Kidney epithelial cell (primary cell): ENCODE measurements at regions not wholly inside any gene's neighbourhood (a gene's known extent, or its start where the extent isn't known, plus 50 kb on each side); places are given as distances from the start of the nearest gene placed in this dataset.

Source experiments
- DNase-seq: peaks from one replicate; pipeline ENCODE4 v3.0.0-alpha.2; 2010; ENCODE audit warnings: low read depth
- H3K27me3 ChIP-seq: 2 replicates; pipeline ENCODE4 v1.6.0; 2011; ENCODE audit warnings: low read length; ENCODE audit not compliant: control insufficient read depth, insufficient read depth
- H3K36me3 ChIP-seq: 2 replicates; pipeline ENCODE4 v1.5.1; 2011; ENCODE audit warnings: low read length; ENCODE audit not compliant: control insufficient read depth, insufficient read depth
- H3K4me3 ChIP-seq: 2 replicates; pipeline ENCODE4 v1.5.1; 2011; ENCODE audit warnings: low read depth, mild to moderate bottlenecking, control low read depth, low read length
- CTCF ChIP-seq: IDR thresholded peaks from 2 replicates; pipeline ENCODE4 v1.5.1; 2011; ENCODE audit warnings: mild to moderate bottlenecking, moderate library complexity, low read length, control low read depth, inconsistent platforms; ENCODE audit not compliant: insufficient read depth, poor library complexity, severe bottlenecking

- no peaks in the 10 kb centered on the region for H3K36me3 ChIP-seq
- H3K4me3 ChIP-seq = no peak overlapping the region
- no peak for TF ChIP-seq CTCF
- DNase-seq = no peak
- peaks cover 2% of the 10 kb centered on the region for H3K27me3 ChIP-seq
Measured at GRCh38 chr2:20130160-20130560, 78.7 kb upstream of the LAPTM4A start.

GRCh38 chr2:20129331-20130159, 78.1 kb upstream of the LAPTM4A start:
- Histone ChIP-seq H3K27me3 (peaks cover 2% of the 10 kb centered on the region), H3K4me3 (no peak overlapping the region), H3K36me3 (no peaks in the 10 kb centered on the region)
- no peak for DNase-seq
- no peak for TF ChIP-seq CTCF

DNA sequence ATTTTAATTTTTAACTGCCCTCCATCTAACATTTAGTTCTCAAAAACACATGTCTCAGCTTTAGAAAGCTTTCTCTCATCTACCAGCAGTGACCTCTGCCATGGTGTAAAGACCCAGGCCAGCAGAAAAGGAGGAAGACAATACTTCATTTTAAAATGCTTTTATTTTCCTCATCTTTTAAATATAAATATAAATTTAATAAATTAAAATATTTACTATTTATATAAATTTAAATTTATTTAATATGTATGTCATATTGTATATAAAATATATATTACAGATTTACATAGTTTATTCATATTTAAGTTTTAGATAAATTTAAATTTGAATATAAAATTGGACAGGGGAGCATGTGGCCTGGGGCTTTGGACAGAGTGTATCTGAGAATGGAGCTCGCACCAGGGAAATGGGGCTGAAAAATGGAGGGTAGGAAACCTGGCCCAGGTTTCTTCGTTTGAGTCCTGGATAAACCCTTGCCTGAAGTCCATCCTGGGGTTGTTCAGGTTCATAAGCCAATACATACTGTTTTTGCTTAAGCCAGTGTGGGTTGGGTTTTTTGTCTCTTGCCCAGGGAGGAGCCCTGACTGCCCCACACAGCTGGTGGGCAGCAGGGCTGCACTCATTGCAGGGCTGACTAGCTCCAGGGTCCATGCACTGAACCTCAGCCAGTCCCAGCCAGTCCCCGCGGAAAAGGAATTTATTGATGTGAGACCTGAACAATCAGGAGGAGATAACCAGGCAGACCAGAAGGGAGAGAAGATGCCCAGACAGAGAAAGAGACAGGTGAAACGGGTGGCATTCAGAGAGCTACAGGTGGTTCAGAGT, 77.3 kb upstream of the LAPTM4A start:
- no peak for TF ChIP-seq CTCF
- H3K4me3 ChIP-seq = no peak overlapping the region
- H3K27me3 ChIP-seq = peaks cover 2% of the 10 kb centered on the region
- H3K36me3 ChIP-seq = no peaks in the 10 kb centered on the region
- no peak for DNase-seq

GRCh38 chr2:20126469-20126868, 75.0 kb upstream of the LAPTM4A start:
- Histone ChIP-seq H3K27me3 (no peaks in the 10 kb centered on the region), H3K4me3 (no peak overlapping the region), H3K36me3 (no peaks in the 10 kb centered on the region)
- no peak for DNase-seq
- no peak for TF ChIP-seq CTCF

DNA sequence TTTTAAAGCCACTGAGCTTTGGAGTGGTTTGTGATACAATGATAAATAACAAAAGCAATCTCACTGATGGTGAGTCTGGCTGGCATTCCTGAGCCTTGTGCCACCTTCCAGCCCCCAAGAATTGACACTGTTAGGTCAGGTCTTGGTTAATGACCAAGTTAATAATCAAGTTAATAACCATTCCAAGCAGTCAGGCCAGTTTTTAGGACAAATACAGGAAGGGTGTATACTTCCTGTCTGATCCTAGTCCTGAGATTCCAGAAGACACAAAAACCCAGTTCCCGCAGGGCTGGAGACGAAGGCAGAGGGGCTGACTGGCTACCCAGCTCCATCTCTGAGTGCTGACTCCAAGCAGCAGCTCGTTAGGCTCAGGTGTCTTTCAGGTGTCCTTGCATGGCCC, 74.6 kb upstream of the LAPTM4A start:
- DNase-seq = no peak
- Histone ChIP-seq H3K36me3 (no peaks in the 10 kb centered on the region), H3K27me3 (no peaks in the 10 kb centered on the region), H3K4me3 (no peak overlapping the region)
- no peak for TF ChIP-seq CTCF
